PFSK-1 (cell line): ENCODE measurements at regions not wholly inside any gene's neighbourhood (a gene's known extent, or its start where the extent isn't known, plus 50 kb on each side); places are given as distances from the start of the nearest gene placed in this dataset.

Experiments
- POLR2AphosphoS5 ChIP-seq: IDR thresholded peaks from 2 replicates; pipeline ENCODE4 v1.6.1; 2012; ENCODE audit warnings: low read depth, mild to moderate bottlenecking, control low read depth, low read length, moderate library complexity
- REST ChIP-seq, 2 experiments: IDR thresholded peaks; 2 replicates each; pipeline versions ENCODE4 v1.6.1 to v1.8.0; 2011 to 2012; ENCODE audit warnings: low read depth in 2 of 2, low read length in 2 of 2, control low read depth in 1 of 2, inconsistent platforms in 1 of 2, mild to moderate bottlenecking in 1 of 2, moderate library complexity in 1 of 2; ENCODE audit not compliant: insufficient read depth in 1 of 2
- SIN3A ChIP-seq: IDR thresholded peaks from 2 replicates; pipeline ENCODE4 v1.6.1; 2012; ENCODE audit warnings: mild to moderate bottlenecking, low read length, moderate library complexity, borderline replicate concordance; ENCODE audit not compliant: insufficient read depth

- TF ChIP-seq REST (IDR thresholded peaks at IDR 0.05; ENCODE audit: insufficient read depth in 1 of 2, low read depth in 2 of 2, low read length in 2 of 2) (no peak), SIN3A (no peak), POLR2AphosphoS5 (no peak)
Measured at GRCh38 chr2:139514951-139515350, 734.8 kb upstream of the NXPH2 start.
